ENCODE measurements at regions not wholly inside any gene's neighbourhood (a gene's known extent, or its start where the extent isn't known, plus 50 kb on each side); places are given as distances from the start of the nearest gene placed in this dataset.

- Histone ChIP-seq H3K4me2 (ENCODE audit: insufficient read depth, low read length) (no peak overlapping the region), H3K27me3 (ENCODE audit: control insufficient read depth in 2 of 2, insufficient read depth in 2 of 2, low read length in 2 of 2) (no peaks in the 10 kb centered on the region), H3K79me2 (ENCODE audit: control insufficient read depth, insufficient read depth, low read length) (no peaks in the 10 kb centered on the region), H3K9me3 (replicated peaks; ENCODE audit: control insufficient read depth, insufficient read depth, low read depth, low read length) (no peaks in the 10 kb centered on the region; the same call in 1 of the 2 replicates), H4K20me1 (replicated peaks; ENCODE audit: control insufficient read depth, insufficient read depth, low read length) (no peaks in the 10 kb centered on the region), H3K4me1 (replicated peaks in 1 of 2; ENCODE audit: control insufficient read depth in 2 of 2, insufficient read depth in 2 of 2, low read length in 2 of 2) (no peaks in the 10 kb centered on the region), H3K36me3 (ENCODE audit: control insufficient read depth, insufficient read depth, low read length) (no peaks in the 10 kb centered on the region), H3K9me1 (ENCODE audit: control insufficient read depth, insufficient read depth, low read length) (no peaks in the 10 kb centered on the region), H3K27ac (ENCODE audit: extremely low read depth, low read depth, low read length) (no peak overlapping the region), H3K4me3 (no peak overlapping the region), H3K9ac (ENCODE audit: insufficient read depth in 1 of 2, low read depth in 2 of 2, low read length in 2 of 2) (no peak overlapping the region), H2AFZ (ENCODE audit: low read depth, low read length) (no peak overlapping the region)
- FAIRE-seq (no peak), DNase-seq (ENCODE audit: extremely low read depth in 1 of 4, low spot score in 3 of 4) (no peak), ATAC-seq (no peak)
- ChIA-PET POLR2A (no interaction called here), CTCF (ENCODE audit: low intra/inter-chr PET ratio) (no interaction called here)
- TF ChIP-seq ZZZ3 (IDR thresholded peaks at IDR 0.05) (no peak), ZC3H11A (IDR thresholded peaks at IDR 0.05; ENCODE audit: low read depth, low read length) (no peak), KLF10 (CRISPR knock-in tag; IDR thresholded peaks at IDR 0.05) (no peak), ZNF583 (CRISPR knock-in tag; IDR thresholded peaks at IDR 0.05) (no peak), TRIM28 (IDR thresholded peaks at IDR 0.05) (no peak), NBN (IDR thresholded peaks at IDR 0.05; ENCODE audit: low read depth) (no peak), USF2 (CRISPR knock-in tag; IDR thresholded peaks at IDR 0.05) (no peak), NFRKB (IDR thresholded peaks at IDR 0.05; ENCODE audit: low read depth) (no peak), CBFA2T3 (IDR thresholded peaks at IDR 0.05) (no peak), TCF7 (IDR thresholded peaks at IDR 0.05; ENCODE audit: borderline replicate concordance) (no peak), ZNF609 (CRISPR knock-in tag; IDR thresholded peaks at IDR 0.05; ENCODE audit: borderline replicate concordance) (no peak), C11orf30 (IDR thresholded peaks at IDR 0.05; ENCODE audit: low read depth) (no peak), ZNF174 (CRISPR knock-in tag; IDR thresholded peaks at IDR 0.05) (no peak), NCOR1 (IDR thresholded peaks at IDR 0.05) (no peak), KLF13 (tag; IDR thresholded peaks at IDR 0.05; ENCODE audit: borderline replicate concordance, low read depth) (no peak), ZNF699 (CRISPR knock-in tag; IDR thresholded peaks at IDR 0.05; ENCODE audit: insufficient replicate concordance) (no peak), FOXA3 (CRISPR knock-in tag; conservative IDR thresholded peaks at IDR 0.05 in 1 of 2, IDR thresholded peaks at IDR 0.05 in 1 of 2) (no peak), ETS2 (tag; IDR thresholded peaks at IDR 0.05; ENCODE audit: borderline replicate concordance, poor library complexity, severe bottlenecking) (no peak), CREM (IDR thresholded peaks at IDR 0.05; ENCODE audit: low read depth) (no peak), TEAD1 (CRISPR knock-in tag; IDR thresholded peaks at IDR 0.05) (no peak)
- no TSS peak for BruUV-seq (replicated peaks)
- intact Hi-C loops (cut with micrococcal nuclease) (no loop called here), in situ Hi-C loops (cut with MboI) (no loop called here)
- WGBS (ENCODE audit: insufficient coverage, low coverage, missing lambda C conversion rate), result 1% methylated on average over 4 of the region's 4 CpGs
These were observed 367.8 kb downstream of the FIGN start for GRCh38 chr2:163367825-163368582.
